ENCODE measurements at regions not wholly inside any gene's neighbourhood (a gene's known extent, or its start where the extent isn't known, plus 50 kb on each side); places are given as distances from the start of the nearest gene placed in this dataset.

DNA sequence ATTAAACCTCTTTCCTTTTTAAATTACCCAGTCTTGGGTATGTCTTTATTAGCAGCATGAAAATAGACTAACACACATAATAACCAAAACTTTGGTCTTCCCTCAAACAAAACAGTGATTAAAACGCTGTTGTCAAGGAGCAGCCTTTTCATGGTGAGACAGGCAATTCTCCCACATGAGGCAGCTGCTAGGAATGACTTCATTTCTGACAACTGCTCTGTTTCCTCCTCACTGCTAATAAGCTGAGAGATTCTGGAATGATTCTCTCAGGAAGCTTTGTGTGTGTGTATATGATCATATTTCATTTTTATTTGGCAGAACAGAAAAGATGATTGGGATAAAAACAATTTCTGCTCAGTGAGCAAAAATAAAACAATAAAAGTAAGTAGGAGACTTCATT, 580.6 kb upstream of the ADAMTS9 start:
- no peaks in the 10 kb centered on the region for H3K9me2 ChIP-seq
- TF ChIP-seq MEF2A (IDR thresholded peaks at IDR 0.05; ENCODE audit: borderline replicate concordance, low read depth) (no peak), CHD2 (IDR thresholded peaks at IDR 0.05; ENCODE audit: low read length, partially characterized antibody) (no peak), MXI1 (IDR thresholded peaks at IDR 0.05; ENCODE audit: low read depth, low read length) (no peak), EZH2phosphoT487 (IDR thresholded peaks at IDR 0.05; ENCODE audit: borderline replicate concordance, low read depth) (no peak), FOXM1 (IDR thresholded peaks at IDR 0.05; ENCODE audit: low read depth) (no peak), RAD21 (IDR thresholded peaks at IDR 0.05; ENCODE audit: low read length) (no peak), EP300 (IDR thresholded peaks at IDR 0.05; ENCODE audit: borderline replicate concordance in 1 of 2, low read depth in 1 of 2, low read length in 1 of 2) (no peak), YY1 (IDR thresholded peaks at IDR 0.05; ENCODE audit: low read depth) (no peak), NRF1 (IDR thresholded peaks at IDR 0.05; ENCODE audit: low read depth, low read length) (no peak), JUND (IDR thresholded peaks at IDR 0.05) (no peak), TAF1 (IDR thresholded peaks at IDR 0.05; ENCODE audit: borderline replicate concordance, low read depth, low read length) (no peak), GATA2 (CRISPR knock-in tag; IDR thresholded peaks at IDR 0.05) (no peak), TEAD4 (IDR thresholded peaks at IDR 0.05; ENCODE audit: borderline replicate concordance, insufficient read depth) (no peak), NFIC (IDR thresholded peaks at IDR 0.05; ENCODE audit: borderline replicate concordance) (no peak)
- TF ChIP-seq, protein P1, sequence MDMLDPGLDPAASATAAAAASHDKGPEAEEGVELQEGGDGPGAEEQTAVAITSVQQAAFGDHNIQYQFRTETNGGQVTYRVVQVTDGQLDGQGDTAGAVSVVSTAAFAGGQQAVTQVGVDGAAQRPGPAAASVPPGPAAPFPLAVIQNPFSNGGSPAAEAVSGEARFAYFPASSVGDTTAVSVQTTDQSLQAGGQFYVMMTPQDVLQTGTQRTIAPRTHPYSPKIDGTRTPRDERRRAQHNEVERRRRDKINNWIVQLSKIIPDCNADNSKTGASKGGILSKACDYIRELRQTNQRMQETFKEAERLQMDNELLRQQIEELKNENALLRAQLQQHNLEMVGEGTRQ (IDR thresholded peaks at IDR 0.05; ENCODE audit: borderline replicate concordance, low read depth, low read length), result no peak
- TF ChIP-seq, protein P2, sequence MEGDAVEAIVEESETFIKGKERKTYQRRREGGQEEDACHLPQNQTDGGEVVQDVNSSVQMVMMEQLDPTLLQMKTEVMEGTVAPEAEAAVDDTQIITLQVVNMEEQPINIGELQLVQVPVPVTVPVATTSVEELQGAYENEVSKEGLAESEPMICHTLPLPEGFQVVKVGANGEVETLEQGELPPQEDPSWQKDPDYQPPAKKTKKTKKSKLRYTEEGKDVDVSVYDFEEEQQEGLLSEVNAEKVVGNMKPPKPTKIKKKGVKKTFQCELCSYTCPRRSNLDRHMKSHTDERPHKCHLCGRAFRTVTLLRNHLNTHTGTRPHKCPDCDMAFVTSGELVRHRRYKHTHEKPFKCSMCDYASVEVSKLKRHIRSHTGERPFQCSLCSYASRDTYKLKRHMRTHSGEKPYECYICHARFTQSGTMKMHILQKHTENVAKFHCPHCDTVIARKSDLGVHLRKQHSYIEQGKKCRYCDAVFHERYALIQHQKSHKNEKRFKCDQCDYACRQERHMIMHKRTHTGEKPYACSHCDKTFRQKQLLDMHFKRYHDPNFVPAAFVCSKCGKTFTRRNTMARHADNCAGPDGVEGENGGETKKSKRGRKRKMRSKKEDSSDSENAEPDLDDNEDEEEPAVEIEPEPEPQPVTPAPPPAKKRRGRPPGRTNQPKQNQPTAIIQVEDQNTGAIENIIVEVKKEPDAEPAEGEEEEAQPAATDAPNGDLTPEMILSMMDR (IDR thresholded peaks at IDR 0.05), result no peak
- TF ChIP-seq, protein P3, sequence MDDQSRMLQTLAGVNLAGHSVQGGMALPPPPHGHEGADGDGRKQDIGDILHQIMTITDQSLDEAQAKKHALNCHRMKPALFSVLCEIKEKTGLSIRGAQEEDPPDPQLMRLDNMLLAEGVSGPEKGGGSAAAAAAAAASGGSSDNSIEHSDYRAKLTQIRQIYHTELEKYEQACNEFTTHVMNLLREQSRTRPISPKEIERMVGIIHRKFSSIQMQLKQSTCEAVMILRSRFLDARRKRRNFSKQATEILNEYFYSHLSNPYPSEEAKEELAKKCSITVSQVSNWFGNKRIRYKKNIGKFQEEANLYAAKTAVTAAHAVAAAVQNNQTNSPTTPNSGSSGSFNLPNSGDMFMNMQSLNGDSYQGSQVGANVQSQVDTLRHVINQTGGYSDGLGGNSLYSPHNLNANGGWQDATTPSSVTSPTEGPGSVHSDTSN (IDR thresholded peaks at IDR 0.05), result no peak
- TF ChIP-seq, protein P4, sequence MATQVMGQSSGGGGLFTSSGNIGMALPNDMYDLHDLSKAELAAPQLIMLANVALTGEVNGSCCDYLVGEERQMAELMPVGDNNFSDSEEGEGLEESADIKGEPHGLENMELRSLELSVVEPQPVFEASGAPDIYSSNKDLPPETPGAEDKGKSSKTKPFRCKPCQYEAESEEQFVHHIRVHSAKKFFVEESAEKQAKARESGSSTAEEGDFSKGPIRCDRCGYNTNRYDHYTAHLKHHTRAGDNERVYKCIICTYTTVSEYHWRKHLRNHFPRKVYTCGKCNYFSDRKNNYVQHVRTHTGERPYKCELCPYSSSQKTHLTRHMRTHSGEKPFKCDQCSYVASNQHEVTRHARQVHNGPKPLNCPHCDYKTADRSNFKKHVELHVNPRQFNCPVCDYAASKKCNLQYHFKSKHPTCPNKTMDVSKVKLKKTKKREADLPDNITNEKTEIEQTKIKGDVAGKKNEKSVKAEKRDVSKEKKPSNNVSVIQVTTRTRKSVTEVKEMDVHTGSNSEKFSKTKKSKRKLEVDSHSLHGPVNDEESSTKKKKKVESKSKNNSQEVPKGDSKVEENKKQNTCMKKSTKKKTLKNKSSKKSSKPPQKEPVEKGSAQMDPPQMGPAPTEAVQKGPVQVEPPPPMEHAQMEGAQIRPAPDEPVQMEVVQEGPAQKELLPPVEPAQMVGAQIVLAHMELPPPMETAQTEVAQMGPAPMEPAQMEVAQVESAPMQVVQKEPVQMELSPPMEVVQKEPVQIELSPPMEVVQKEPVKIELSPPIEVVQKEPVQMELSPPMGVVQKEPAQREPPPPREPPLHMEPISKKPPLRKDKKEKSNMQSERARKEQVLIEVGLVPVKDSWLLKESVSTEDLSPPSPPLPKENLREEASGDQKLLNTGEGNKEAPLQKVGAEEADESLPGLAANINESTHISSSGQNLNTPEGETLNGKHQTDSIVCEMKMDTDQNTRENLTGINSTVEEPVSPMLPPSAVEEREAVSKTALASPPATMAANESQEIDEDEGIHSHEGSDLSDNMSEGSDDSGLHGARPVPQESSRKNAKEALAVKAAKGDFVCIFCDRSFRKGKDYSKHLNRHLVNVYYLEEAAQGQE (IDR thresholded peaks at IDR 0.05; ENCODE audit: low read depth, low read length), result no peak
- TF ChIP-seq, protein P5, sequence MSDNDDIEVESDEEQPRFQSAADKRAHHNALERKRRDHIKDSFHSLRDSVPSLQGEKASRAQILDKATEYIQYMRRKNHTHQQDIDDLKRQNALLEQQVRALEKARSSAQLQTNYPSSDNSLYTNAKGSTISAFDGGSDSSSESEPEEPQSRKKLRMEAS (IDR thresholded peaks at IDR 0.05; ENCODE audit: low read depth), result no peak
- H3F3A ChIP-seq (replicated peaks; ENCODE audit: insufficient read depth), result no peaks in the 10 kb centered on the region
- H2AFZ ChIP-seq (ENCODE audit: low read depth), result no peak overlapping the region
- H3K36me3 ChIP-seq (replicated peaks in 1 of 2; ENCODE audit: control insufficient read depth in 1 of 2, insufficient read depth in 2 of 2, low read length in 1 of 2), result no peaks in the 10 kb centered on the region
- 41% methylated on average over 1 of the region's 1 CpG for WGBS (ENCODE audit: low lambda C conversion rate)
- H4K20me1 ChIP-seq (ENCODE audit: insufficient read depth), result no peaks in the 10 kb centered on the region
- no peaks in the 10 kb centered on the region for H3K9me3 ChIP-seq
- H3K4me1 ChIP-seq (ENCODE audit: control insufficient read depth in 1 of 2, insufficient read depth in 2 of 2, low read depth in 1 of 2, low read length in 1 of 2), result no peaks in the 10 kb centered on the region
- H3K27me3 ChIP-seq (ENCODE audit: insufficient read depth), result no peaks in the 10 kb centered on the region
- no peak overlapping the region for H3K4me2 ChIP-seq
- H3K9ac ChIP-seq, result no peak overlapping the region
- no peak overlapping the region for H3K4me3 ChIP-seq (ENCODE audit: low read depth in 2 of 2, low read length in 1 of 2)
- no peaks in the 10 kb centered on the region for H3K79me2 ChIP-seq (ENCODE audit: insufficient read depth)
- ChIA-PET POLR2A (no interaction called here), CTCF (no interaction called here)
- no peak for DNase-seq
- peak overlapping the region; percentile 22 to 28; a peak in 2 of 4 replicates for H3K27ac ChIP-seq (ENCODE audit: low read depth in 2 of 2, low read length in 1 of 2)
